ENCODE measurements at regions not wholly inside any gene's neighbourhood (a gene's known extent, or its start where the extent isn't known, plus 50 kb on each side); places are given as distances from the start of the nearest gene placed in this dataset.

DNA sequence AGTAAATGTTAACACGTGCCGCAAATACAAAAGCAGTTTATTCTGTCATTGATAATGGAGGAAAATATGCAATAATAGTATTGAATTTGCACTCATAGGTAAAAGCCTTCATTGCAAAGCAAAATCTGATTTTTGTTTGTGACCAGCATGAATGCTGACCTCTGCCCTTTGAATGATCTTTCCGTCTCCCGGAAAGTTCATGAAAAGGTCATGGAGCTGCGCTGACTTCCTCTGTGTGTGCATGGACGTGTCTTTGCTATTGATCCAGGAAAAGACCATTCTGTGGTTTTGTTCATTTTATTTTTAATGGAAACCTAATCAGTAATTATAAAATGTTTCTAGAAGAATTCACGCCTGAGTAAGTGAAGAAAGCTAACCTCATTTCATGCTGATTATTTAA is 320.0 kb downstream of the MTX2 start:
- Histone ChIP-seq H3K4me3 (ENCODE audit: low read length in 2 of 2) (no peak overlapping the region), H3K9me3 (ENCODE audit: control insufficient read depth in 2 of 2, low read length in 2 of 2) (no peaks in the 10 kb centered on the region), H3K27me3 (ENCODE audit: control insufficient read depth in 2 of 2, insufficient read depth in 2 of 2, low read length in 2 of 2) (no peaks in the 10 kb centered on the region), H3K4me1 (ENCODE audit: control insufficient read depth in 2 of 2, insufficient read depth in 2 of 2, low read length in 2 of 2) (no peaks in the 10 kb centered on the region), H3K36me3 (ENCODE audit: control insufficient read depth in 2 of 2, insufficient read depth in 2 of 2, low read length in 2 of 2) (no peaks in the 10 kb centered on the region), H3K9ac (ENCODE audit: low read depth in 1 of 2, low read length in 2 of 2) (no peak overlapping the region), H3K27ac (ENCODE audit: low read depth in 2 of 2, low read length in 2 of 2) (no peak overlapping the region)

DNA sequence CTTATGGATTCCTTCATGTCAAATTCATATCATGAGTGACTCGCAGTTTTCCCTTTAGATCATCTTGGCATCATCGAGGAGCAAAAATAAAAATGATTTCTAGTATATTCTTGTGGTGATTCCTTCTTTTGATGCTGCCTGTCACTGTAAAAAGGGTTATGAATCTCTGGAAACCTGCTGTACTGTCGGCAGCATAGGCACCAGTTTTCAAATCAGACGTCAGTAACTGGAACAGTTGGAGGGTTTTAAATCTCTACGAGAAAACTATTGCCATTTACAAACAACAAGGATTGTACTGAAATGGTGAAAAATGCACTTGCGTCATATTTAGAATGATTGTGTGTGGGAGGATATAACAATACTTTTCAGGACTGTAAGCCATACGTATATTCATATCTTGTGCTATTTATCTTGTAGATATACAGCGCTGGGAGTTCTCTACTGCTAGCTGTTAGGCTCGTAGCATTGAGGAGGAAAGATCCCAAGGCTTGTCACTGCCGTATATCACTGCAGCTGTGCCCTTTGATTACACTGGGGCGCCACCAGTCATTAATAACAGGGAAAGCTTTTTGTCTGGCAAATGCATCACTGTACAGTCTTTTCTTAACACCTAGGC is 320.7 kb downstream of the MTX2 start:
- Histone ChIP-seq H3K4me1 (ENCODE audit: control insufficient read depth in 2 of 2, insufficient read depth in 2 of 2, low read length in 2 of 2) (no peaks in the 10 kb centered on the region), H3K27ac (ENCODE audit: low read depth in 2 of 2, low read length in 2 of 2) (no peak overlapping the region), H3K36me3 (ENCODE audit: control insufficient read depth in 2 of 2, insufficient read depth in 2 of 2, low read length in 2 of 2) (no peaks in the 10 kb centered on the region), H3K9me3 (ENCODE audit: control insufficient read depth in 2 of 2, low read length in 2 of 2) (no peaks in the 10 kb centered on the region), H3K9ac (ENCODE audit: low read depth in 1 of 2, low read length in 2 of 2) (no peak overlapping the region), H3K4me3 (ENCODE audit: low read length in 2 of 2) (no peak overlapping the region), H3K27me3 (ENCODE audit: control insufficient read depth in 2 of 2, insufficient read depth in 2 of 2, low read length in 2 of 2) (no peaks in the 10 kb centered on the region)

DNA sequence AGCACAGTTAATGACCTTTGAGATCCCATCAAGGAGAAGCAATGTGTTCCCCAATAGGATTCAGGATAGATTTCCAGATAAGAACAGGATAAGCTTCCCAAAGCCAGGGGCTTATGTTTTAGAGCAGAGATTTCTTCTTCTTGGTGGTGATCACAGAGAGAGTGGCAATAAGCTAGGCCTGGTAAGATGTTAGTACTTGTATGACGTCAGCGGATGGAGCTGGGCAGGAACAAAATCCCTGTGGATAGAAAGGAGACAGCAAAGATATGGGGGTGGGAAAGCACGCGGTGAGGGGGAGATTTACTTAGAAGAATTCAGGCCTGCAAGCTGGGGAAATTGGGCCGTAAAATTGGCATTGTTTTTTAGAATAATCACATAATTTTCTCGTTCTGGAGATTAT is 323.0 kb downstream of the MTX2 start:
- Histone ChIP-seq H3K27me3 (ENCODE audit: control insufficient read depth in 2 of 2, insufficient read depth in 2 of 2, low read length in 2 of 2) (no peaks in the 10 kb centered on the region), H3K36me3 (ENCODE audit: control insufficient read depth in 2 of 2, insufficient read depth in 2 of 2, low read length in 2 of 2) (no peaks in the 10 kb centered on the region), H3K27ac (ENCODE audit: low read depth in 2 of 2, low read length in 2 of 2) (no peak overlapping the region), H3K4me3 (ENCODE audit: low read length in 2 of 2) (no peak overlapping the region), H3K9me3 (ENCODE audit: control insufficient read depth in 2 of 2, low read length in 2 of 2) (no peaks in the 10 kb centered on the region), H3K4me1 (ENCODE audit: control insufficient read depth in 2 of 2, insufficient read depth in 2 of 2, low read length in 2 of 2) (no peaks in the 10 kb centered on the region), H3K9ac (ENCODE audit: low read depth in 1 of 2, low read length in 2 of 2) (no peak overlapping the region)

DNA sequence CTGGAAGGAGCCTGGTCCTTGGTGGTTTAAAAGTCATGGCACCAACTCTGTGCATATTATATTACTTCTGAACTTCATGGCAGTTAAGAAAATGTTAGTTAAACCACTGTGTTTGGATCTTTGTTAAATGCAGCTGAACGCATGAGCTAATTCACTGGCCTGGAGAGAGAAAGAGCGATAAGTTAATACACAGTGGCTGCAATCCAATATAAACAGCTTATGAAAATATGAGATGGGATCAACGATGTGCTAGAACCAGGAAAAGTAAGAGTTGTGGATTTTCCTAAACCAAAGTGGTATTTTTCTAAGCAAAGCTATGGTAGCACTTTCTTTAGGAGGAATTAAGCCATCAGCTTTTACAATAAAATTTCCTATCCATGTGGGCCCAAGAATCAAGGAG is 326.7 kb downstream of the MTX2 start:
- Histone ChIP-seq H3K9ac (ENCODE audit: low read depth in 1 of 2, low read length in 2 of 2) (no peak overlapping the region), H3K27me3 (ENCODE audit: control insufficient read depth in 2 of 2, insufficient read depth in 2 of 2, low read length in 2 of 2) (no peaks in the 10 kb centered on the region), H3K4me3 (ENCODE audit: low read length in 2 of 2) (no peak overlapping the region), H3K9me3 (ENCODE audit: control insufficient read depth in 2 of 2, low read length in 2 of 2) (no peaks in the 10 kb centered on the region), H3K36me3 (ENCODE audit: control insufficient read depth in 2 of 2, insufficient read depth in 2 of 2, low read length in 2 of 2) (no peaks in the 10 kb centered on the region), H3K27ac (ENCODE audit: low read depth in 2 of 2, low read length in 2 of 2) (no peak overlapping the region), H3K4me1 (ENCODE audit: control insufficient read depth in 2 of 2, insufficient read depth in 2 of 2, low read length in 2 of 2) (no peaks in the 10 kb centered on the region)

DNA sequence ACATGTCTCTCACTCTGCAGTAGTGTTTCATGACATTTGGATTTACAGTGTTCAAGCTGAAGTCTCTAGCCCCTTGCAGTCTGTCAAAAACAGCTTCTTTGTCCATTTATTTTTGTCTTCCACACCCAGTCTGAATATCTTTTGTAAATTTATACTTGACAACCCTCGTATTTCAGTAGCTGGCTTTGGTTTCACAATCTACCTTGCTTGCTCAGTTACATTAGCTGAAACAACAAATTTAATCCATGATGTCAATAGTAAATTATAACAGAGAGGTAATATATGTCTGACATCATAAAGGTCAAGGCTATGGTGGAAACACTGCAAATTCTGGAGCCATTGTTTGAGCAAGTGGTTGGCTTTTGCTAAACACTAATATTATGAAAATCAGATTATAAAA is 328.7 kb downstream of the MTX2 start:
- H3K4me3 ChIP-seq (ENCODE audit: low read length in 2 of 2), result no peak overlapping the region
- no peaks in the 10 kb centered on the region for H3K27me3 ChIP-seq (ENCODE audit: control insufficient read depth in 2 of 2, insufficient read depth in 2 of 2, low read length in 2 of 2)
- H3K4me1 ChIP-seq (ENCODE audit: control insufficient read depth in 2 of 2, insufficient read depth in 2 of 2, low read length in 2 of 2), result no peaks in the 10 kb centered on the region
- no peak overlapping the region for H3K27ac ChIP-seq (ENCODE audit: low read depth in 2 of 2, low read length in 2 of 2)
- H3K9ac ChIP-seq (ENCODE audit: low read depth in 1 of 2, low read length in 2 of 2), result no peak overlapping the region
- H3K36me3 ChIP-seq (ENCODE audit: control insufficient read depth in 2 of 2, insufficient read depth in 2 of 2, low read length in 2 of 2), result no peaks in the 10 kb centered on the region
- no peaks in the 10 kb centered on the region for H3K9me3 ChIP-seq (ENCODE audit: control insufficient read depth in 2 of 2, low read length in 2 of 2)

DNA sequence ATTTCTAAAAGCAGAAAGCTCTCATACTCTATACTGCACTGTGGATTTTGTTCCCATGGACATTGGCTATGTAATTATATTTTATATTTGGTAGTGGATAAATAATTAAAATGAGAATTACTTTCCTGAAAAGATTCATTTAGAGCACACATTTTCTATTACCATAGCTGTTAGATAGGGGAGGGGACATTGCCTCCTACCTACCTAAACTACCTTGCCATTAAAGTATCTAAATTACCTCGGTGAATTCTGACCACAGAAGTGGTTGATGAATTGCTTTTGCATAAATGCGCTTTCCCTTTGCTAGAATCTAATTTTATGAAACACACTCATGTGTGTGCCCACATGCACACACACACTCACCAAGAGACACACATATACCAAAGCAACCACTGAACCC is 329.1 kb downstream of the MTX2 start:
- Histone ChIP-seq H3K4me1 (ENCODE audit: control insufficient read depth in 2 of 2, insufficient read depth in 2 of 2, low read length in 2 of 2) (no peaks in the 10 kb centered on the region), H3K4me3 (ENCODE audit: low read length in 2 of 2) (no peak overlapping the region), H3K36me3 (ENCODE audit: control insufficient read depth in 2 of 2, insufficient read depth in 2 of 2, low read length in 2 of 2) (no peaks in the 10 kb centered on the region), H3K27me3 (ENCODE audit: control insufficient read depth in 2 of 2, insufficient read depth in 2 of 2, low read length in 2 of 2) (no peaks in the 10 kb centered on the region), H3K9me3 (ENCODE audit: control insufficient read depth in 2 of 2, low read length in 2 of 2) (no peaks in the 10 kb centered on the region), H3K9ac (ENCODE audit: low read depth in 1 of 2, low read length in 2 of 2) (no peak overlapping the region), H3K27ac (ENCODE audit: low read depth in 2 of 2, low read length in 2 of 2) (no peak overlapping the region)

DNA sequence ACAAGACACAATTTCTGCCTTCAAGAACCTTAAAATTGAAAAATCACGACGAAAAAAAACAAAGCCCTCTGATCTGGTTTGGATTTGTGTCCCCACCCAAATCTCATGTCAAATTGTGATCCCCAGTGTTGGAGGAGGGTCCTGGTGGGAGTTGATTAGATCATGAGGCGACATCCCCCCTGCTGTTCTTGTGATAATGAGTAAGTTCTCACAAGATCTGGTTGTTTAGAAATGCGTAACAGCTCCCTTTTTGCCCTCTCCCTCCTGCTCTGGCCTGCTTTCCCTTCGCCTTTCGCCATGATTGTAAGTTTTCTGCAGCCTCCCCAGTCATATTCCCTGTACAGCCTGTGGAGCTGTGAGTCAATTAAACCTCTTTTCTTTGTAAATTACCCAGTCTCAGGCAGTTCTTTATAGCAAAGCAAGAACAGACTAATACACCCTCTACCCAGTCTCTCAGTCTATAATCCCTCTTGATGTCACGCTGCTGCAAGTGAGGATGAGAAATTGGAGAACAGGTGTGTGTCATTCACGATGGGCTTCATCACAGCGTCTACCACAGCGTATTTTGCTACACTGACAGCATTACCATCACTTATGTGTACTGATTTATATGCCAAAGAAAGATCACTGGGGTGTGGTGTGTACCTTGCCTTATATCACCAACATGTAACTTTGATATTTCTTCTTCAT is 330.7 kb downstream of the MTX2 start:
- Histone ChIP-seq H3K27ac (ENCODE audit: low read depth in 2 of 2, low read length in 2 of 2) (no peak overlapping the region), H3K36me3 (ENCODE audit: control insufficient read depth in 2 of 2, insufficient read depth in 2 of 2, low read length in 2 of 2) (no peaks in the 10 kb centered on the region), H3K4me1 (ENCODE audit: control insufficient read depth in 2 of 2, insufficient read depth in 2 of 2, low read length in 2 of 2) (no peaks in the 10 kb centered on the region), H3K4me3 (ENCODE audit: low read length in 2 of 2) (no peak overlapping the region), H3K27me3 (ENCODE audit: control insufficient read depth in 2 of 2, insufficient read depth in 2 of 2, low read length in 2 of 2) (no peaks in the 10 kb centered on the region), H3K9me3 (ENCODE audit: control insufficient read depth in 2 of 2, low read length in 2 of 2) (no peaks in the 10 kb centered on the region), H3K9ac (ENCODE audit: low read depth in 1 of 2, low read length in 2 of 2) (no peak overlapping the region)

DNA sequence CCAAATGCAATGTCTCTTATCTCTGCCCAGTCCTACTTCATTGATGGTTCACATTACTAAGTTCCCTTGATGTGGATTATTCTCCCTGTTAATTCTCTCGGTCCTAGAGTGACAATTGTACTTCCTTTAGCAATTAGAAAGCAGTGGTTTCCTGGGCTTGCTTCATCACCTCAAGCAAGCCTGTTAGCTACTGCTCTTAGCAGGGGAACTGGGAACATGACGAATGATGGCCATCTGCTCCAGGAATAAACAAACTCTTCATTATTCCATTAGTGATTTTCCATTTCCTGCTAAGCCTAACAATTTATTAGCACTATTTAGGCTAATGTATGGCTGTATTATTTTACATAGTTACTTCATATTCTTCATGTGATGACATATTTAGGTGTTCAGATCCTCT is 331.8 kb downstream of the MTX2 start:
- Histone ChIP-seq H3K4me3 (ENCODE audit: low read length in 2 of 2) (no peak overlapping the region), H3K36me3 (ENCODE audit: control insufficient read depth in 2 of 2, insufficient read depth in 2 of 2, low read length in 2 of 2) (no peaks in the 10 kb centered on the region), H3K4me1 (ENCODE audit: control insufficient read depth in 2 of 2, insufficient read depth in 2 of 2, low read length in 2 of 2) (no peaks in the 10 kb centered on the region), H3K27ac (ENCODE audit: low read depth in 2 of 2, low read length in 2 of 2) (no peak overlapping the region), H3K9me3 (ENCODE audit: control insufficient read depth in 2 of 2, low read length in 2 of 2) (no peaks in the 10 kb centered on the region), H3K27me3 (ENCODE audit: control insufficient read depth in 2 of 2, insufficient read depth in 2 of 2, low read length in 2 of 2) (no peaks in the 10 kb centered on the region), H3K9ac (ENCODE audit: low read depth in 1 of 2, low read length in 2 of 2) (no peak overlapping the region)

DNA sequence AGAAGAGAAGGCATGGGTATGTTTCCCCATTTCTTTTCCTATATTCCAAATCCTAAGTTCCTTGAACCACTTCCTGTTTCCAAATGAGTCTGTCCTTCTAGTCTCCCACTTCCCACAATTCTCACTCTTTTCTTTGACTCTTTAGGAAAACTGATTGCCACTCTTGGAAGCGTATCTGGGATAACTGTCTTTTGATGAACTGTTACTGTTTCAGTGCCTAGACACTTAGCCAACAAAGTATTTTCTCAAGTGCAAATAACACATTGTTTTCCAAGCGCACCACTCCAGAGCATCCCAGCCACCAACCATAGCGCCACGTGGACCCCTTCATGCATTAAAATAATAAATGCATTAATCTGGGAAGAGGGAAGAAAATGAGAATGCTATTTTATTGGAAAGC is 342.8 kb downstream of the MTX2 start:
- Histone ChIP-seq H3K27ac (ENCODE audit: low read depth in 2 of 2, low read length in 2 of 2) (no peak overlapping the region), H3K4me1 (ENCODE audit: control insufficient read depth in 2 of 2, insufficient read depth in 2 of 2, low read length in 2 of 2) (no peaks in the 10 kb centered on the region), H3K4me3 (ENCODE audit: low read length in 2 of 2) (no peak overlapping the region), H3K36me3 (ENCODE audit: control insufficient read depth in 2 of 2, insufficient read depth in 2 of 2, low read length in 2 of 2) (no peaks in the 10 kb centered on the region), H3K9ac (ENCODE audit: low read depth in 1 of 2, low read length in 2 of 2) (no peak overlapping the region), H3K9me3 (ENCODE audit: control insufficient read depth in 2 of 2, low read length in 2 of 2) (no peaks in the 10 kb centered on the region), H3K27me3 (ENCODE audit: control insufficient read depth in 2 of 2, insufficient read depth in 2 of 2, low read length in 2 of 2) (no peaks in the 10 kb centered on the region)

DNA sequence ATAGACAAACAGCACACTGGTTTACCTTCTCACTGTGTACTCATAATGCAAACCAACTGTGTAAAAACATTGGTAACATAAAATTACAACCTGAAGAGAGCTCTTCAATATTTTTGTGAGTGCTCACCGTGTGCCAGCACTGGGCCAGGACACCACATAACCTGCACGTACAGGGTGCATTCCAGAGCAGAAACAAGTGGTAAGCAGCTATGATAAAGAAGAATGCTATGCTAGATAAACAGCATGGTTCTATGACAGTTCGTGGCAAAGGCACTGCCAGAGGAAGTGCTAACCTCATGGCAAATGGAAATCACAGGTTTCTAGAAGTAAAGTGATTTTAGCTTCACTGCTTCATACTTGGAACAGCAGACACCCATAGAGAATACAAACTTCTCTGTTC is 343.5 kb downstream of the MTX2 start:
- Histone ChIP-seq H3K27ac (ENCODE audit: low read depth in 2 of 2, low read length in 2 of 2) (no peak overlapping the region), H3K4me3 (ENCODE audit: low read length in 2 of 2) (no peak overlapping the region), H3K36me3 (ENCODE audit: control insufficient read depth in 2 of 2, insufficient read depth in 2 of 2, low read length in 2 of 2) (no peaks in the 10 kb centered on the region), H3K4me1 (ENCODE audit: control insufficient read depth in 2 of 2, insufficient read depth in 2 of 2, low read length in 2 of 2) (no peaks in the 10 kb centered on the region), H3K9me3 (ENCODE audit: control insufficient read depth in 2 of 2, low read length in 2 of 2) (no peaks in the 10 kb centered on the region), H3K9ac (ENCODE audit: low read depth in 1 of 2, low read length in 2 of 2) (no peak overlapping the region), H3K27me3 (ENCODE audit: control insufficient read depth in 2 of 2, insufficient read depth in 2 of 2, low read length in 2 of 2) (no peaks in the 10 kb centered on the region)
